Activated CD4-positive, alpha-beta T cell treated with anti-CD3 and anti-CD28 coated beads for 24 hours (primary cell): ENCODE measurements at regions not wholly inside any gene's neighbourhood (a gene's known extent, or its start where the extent isn't known, plus 50 kb on each side); places are given as distances from the start of the nearest gene placed in this dataset.
"Not testable (repeated sequence)": the region's sequence is repeated elsewhere in the genome, so short reads cannot be mapped to it uniquely, and the experiment has no call there.

Experiments
- DNase-seq, 2 donors: peaks; one replicate each; pipeline ENCODE4 v3.0.0-alpha.2; 2020; ENCODE audit warnings: low read depth in 2 of 2

- no peak for DNase-seq
Measured at GRCh38 chr20:12458241-12458640, 540.5 kb downstream of the BTBD3 start.

DNA sequence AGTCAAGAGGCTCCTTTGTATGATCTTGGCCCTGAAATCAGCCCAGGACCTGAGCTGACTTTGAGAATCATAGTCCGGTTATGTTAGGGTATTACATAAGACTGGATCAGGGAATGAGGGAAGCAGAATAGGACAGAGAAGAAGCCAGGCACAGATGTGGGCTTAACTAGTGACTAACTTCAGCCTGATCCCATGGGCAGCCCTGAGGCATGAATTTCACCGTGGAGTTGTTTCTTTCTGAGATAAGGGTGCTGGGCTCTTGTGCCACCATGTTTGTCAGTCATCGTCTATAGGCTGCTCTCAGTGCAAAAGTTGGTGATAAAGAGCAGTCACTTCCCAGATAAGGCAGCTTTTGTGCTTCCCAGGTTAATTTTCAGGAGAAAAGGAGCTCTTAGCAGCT is 544.7 kb upstream of the SPTLC3 start:
- no peak for DNase-seq

DNA sequence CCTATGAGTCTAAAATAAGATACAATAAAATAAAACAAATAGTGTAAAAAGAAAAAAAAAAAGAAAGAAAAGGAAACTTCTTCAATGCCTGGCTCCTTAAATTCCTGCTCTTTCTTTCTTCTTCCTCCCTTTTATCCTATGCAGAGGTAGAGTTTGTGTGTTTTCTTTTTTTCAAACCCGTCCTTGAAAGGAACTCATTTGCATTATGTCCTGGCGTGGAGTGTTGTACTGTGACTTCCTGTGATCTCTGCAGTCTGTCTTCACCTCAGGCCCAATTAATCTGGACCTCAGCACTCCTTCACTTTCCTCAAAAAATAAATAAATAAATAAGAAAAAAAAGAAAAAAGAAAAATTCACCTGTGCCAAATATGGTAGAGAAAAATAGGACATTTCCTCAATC is 541.9 kb upstream of the SPTLC3 start:
- no peak for DNase-seq

DNA sequence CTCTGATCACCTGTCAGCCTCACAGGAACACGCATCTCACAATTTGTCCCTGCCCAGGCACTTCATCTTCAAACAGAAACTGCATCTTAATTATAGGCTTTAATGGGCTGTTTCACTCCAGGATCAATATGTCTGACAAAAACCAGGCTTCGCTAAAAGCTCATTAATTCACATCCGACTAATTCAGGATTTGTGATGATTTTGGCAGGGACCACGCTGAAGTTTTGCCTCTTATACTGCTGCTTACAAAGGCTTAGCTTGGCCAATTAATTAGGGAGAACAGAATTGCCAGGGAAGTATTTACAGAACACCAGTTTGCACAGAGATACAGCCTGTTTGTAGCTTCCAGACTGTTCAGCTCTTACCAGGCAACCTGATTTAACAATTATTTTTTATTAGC is 541.0 kb upstream of the SPTLC3 start:
- DNase-seq, result no peak

DNA sequence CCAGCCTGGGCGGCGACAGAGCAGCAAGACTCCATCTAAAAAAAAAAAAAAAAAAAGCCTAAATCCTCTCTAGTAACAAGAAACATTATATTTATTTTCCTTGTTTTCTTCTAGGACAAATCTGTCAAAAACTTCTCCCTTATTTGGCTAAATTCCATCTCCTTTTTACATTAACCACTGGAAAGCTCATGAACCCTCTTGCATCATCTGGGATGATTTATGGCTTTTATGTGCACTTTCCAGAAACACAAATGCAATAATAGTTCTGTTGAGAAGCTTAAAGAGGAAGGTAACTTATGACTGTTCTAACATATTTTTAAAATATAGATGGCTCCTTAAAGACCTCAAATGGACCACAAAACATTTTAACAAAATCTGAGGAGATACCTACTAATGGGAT is 526.1 kb upstream of the SPTLC3 start:
- no peak for DNase-seq

GRCh38 chr20:12502443-12502842 is 506.3 kb upstream of the SPTLC3 start:
- no peak for DNase-seq

GRCh38 chr20:12504779-12505178 is 504.0 kb upstream of the SPTLC3 start:
- no peak for DNase-seq

DNA sequence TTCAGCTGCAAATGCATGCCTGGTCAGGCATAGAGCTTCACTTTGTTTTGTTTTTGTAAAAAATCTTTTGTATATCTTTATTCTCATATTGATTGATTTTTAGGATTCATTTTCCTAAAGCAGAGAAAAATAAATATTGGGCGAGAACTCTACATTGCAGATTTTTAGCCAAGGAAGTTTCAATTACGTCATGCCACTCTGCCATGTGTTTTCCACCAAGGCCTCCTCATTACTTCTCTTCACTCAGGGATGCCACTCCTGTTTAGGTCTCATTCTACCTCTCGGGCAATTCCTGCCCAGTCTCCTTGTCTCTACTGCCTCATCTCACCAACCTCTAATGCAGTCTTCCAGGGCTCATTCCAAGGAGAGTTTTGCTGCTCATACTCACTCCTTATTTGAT is 497.3 kb upstream of the SPTLC3 start:
- no peak for DNase-seq

DNA sequence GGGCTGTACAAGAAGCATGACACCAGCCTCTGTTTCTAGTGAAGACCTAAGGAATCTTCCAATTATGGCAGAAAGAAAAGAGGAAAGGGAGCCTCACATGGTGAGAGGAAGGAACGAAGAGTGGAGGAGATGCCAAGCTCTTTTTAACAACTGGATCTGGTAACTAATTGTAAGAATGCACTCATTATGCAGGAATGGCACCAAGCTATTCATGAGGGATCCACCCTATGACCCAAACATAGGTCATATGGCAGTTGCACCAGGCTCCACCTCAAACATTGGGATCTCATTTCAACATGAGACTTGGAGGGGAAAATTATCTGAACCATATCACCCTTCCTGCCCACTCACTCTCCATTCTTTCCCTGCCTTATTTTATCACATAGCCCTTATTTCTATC is 496.0 kb upstream of the SPTLC3 start:
- no peak for DNase-seq

DNA sequence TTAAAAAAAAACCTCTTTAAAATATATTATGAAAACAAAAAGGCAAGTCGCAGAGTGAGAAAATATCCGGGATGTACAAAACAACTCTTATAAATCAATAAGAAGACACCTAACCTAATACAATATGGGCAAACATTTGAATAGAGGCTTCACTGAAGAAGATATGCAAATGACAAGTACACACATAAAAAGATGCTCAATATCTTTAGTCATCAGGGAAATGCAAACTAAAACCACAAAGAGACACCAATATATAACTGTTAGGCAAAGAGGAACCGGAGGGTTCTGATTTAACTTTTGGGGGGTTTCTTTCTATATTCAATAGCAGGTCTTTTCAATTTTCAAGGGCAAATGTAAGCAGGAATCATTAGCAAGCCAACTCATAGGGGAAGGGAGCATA is 480.7 kb upstream of the SPTLC3 start:
- no peak for DNase-seq

- no peak for DNase-seq
Measured at GRCh38 chr20:12528591-12529041, 480.2 kb upstream of the SPTLC3 start.

- DNase-seq, result no peak
Measured at GRCh38 chr20:12531626-12532025, 477.1 kb upstream of the SPTLC3 start.

- DNase-seq, result no peak
Measured at GRCh38 chr20:12535316-12535715, 473.5 kb upstream of the SPTLC3 start.

- DNase-seq, result no peak
Measured at GRCh38 chr20:12535770-12536169, 473.0 kb upstream of the SPTLC3 start.

- DNase-seq, result no peak
Measured at GRCh38 chr20:12554426-12554825, 454.3 kb upstream of the SPTLC3 start.

GRCh38 chr20:12555369-12555768 is 453.4 kb upstream of the SPTLC3 start:
- no peak for DNase-seq

GRCh38 chr20:12555849-12556248 is 452.9 kb upstream of the SPTLC3 start:
- DNase-seq, result not testable (repeated sequence)

- DNase-seq, result no peak
Measured at GRCh38 chr20:12557224-12557623, 451.5 kb upstream of the SPTLC3 start.

DNA sequence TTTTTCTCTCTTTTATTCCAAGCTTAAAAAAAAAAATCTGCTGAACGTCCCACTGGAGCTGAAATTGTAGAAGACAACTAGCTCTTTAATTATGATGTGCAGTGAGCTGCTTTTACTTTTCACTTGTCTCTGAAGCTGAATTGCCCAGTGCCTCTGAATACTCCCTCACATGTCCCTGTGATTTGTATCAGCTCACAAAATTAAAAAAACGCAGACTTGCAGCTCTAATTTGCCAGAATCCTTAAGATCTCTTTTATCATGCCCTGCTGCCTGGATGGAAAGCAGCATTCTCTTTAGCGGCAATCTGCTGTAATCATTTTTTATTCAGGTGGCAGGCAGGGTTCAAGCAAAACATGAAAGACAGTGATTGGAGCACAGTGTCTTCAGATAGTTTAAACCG is 443.8 kb upstream of the SPTLC3 start:
- no peak for DNase-seq

- DNase-seq, result no peak
Measured at GRCh38 chr20:12566596-12566995, 442.2 kb upstream of the SPTLC3 start.

GRCh38 chr20:12570371-12570770 is 438.4 kb upstream of the SPTLC3 start:
- DNase-seq, result no peak

DNA sequence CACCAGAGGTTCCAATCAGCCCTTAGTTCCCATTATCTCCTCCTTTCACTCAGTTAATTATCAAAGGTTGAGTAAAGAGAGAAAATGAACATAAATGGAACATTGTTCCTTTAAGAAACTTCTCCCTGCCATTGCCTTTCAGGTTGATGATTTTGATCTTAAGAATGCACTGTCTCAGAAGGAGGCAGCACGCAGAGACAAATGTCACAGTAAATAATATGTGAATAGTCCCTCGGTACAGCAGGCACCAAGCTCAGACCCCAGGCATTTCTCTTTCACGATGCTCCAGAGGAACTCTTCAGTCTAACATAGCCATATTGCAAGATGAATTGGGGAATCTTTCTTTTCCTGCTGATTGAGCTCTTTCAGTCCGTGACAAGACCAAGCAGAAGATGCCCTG is 435.3 kb upstream of the SPTLC3 start:
- no peak for DNase-seq

DNA sequence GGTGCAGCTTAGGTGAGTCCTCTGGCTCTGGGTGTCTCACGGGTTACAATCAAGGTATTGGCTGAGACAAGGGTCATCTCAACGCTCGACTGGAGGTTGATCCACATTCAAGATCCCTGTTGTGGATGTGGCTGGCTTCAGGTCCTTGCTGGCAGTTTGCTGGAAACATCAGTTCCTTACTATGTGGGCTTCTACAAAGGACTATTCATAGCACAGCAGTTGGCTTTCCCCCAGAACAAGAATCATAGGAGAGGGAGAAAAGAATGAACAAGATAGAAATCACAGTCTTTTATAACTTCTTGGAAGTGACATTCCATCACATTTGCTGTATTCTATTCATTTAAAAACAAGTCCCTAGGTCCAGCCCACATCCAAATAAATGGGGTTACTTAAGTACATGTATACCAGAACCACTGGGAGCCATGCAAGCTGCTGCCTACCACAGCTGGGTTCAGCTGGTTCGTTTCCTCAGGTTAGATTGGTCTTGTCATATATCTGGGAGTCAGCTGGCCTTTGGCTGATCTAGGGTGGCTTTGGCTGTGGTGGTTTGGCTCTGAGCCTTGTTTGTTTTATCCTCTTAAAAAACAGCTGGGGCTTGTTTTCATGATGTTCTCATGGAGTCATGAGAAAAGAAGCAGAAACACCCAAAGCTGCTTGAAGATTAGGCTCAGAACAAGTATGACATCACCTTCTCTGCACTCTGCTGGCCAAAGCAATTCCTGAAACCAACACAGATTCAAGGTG is 433.2 kb upstream of the SPTLC3 start:
- DNase-seq, result no peak

DNA sequence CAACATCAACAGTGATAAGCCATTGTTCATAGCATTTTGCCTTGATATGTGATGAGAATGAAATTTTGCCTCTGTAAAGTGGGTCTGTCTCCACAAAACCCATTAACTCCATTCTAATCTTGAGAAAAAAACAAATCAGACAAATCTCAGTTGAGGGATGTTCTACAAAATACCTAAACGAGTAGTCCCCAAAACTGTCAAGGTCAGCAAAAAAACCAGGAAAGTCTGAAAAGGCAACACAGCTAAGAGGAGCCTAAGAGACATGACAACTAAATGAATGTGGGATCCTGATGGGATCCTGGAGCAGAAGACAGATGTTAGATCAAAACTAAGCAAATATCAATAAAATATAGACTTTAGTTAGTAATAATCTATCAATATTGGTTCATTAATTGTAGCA is 431.6 kb upstream of the SPTLC3 start:
- no peak for DNase-seq
